ENCODE measurements at regions not wholly inside any gene's neighbourhood (a gene's known extent, or its start where the extent isn't known, plus 50 kb on each side); places are given as distances from the start of the nearest gene placed in this dataset.
A peak's percentile ranks its signal among the peaks of the same experiment; 100 is the strongest.
"Not testable (repeated sequence)": the region's sequence is repeated elsewhere in the genome, so short reads cannot be mapped to it uniquely, and the experiment has no call there.

DNA sequence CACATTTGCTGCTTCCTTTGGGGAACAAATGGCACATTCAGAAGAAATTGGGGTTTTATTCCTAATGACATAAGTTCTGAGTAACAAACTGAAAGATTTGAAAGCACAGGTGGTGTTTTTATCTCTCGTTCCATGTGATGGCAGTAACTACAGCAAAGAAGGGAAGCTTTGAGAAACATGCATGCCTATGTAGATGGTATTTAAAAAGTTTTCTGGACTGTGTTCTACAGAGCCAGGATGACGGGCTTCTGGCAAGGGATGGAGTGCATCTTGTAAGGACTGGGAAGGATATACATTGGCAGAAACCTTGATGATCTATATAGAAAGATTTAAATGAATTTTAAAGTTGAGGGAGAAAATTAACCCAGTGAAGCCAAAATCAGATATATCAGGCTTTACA lies 362.2 kb upstream of the ROPN1 start:
- peak in 1 of 6 donors; percentile 81 for DNase-seq (ENCODE audit: low read depth in 4 of 6, low spot score in 6 of 6)
- no peak overlapping the region for H3K27ac ChIP-seq (ENCODE audit: low read depth, low read length)
- H3K27me3 ChIP-seq (ENCODE audit: control insufficient read depth, insufficient read depth, low read length): no peaks in the 10 kb centered on the region
- H3K9me3 ChIP-seq (ENCODE audit: control insufficient read depth, insufficient read depth, low read length): no peaks in the 10 kb centered on the region
- no peaks in the 10 kb centered on the region for H3K4me1 ChIP-seq (ENCODE audit: control insufficient read depth, insufficient read depth, low read length)
- 78% methylated on average over 2 of the region's 2 CpGs for WGBS (ENCODE audit: insufficient coverage)
- H3K36me3 ChIP-seq (ENCODE audit: control insufficient read depth, insufficient read depth, low read length): no peaks in the 10 kb centered on the region
- H3K4me3 ChIP-seq (ENCODE audit: low read depth, low read length): no peak overlapping the region

DNA sequence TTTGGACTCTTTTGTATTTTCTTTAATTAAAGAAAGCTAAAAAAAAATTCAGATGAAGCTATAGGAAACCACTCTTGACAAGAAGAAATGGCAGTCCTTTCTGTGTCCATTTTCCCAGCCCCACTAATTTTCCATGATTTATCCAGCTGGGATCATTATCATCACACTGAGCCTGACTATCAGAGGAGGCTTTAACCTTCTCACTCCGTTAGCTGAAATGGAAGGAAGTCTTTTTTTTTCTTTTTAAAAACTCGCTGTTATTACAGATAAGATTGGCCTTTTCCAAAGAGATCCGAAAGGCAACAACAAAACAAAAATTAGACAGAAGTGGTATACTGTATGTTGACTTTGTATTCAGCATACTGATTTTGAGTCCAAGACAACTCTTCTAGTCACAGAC lies 366.2 kb upstream of the ROPN1 start:
- no peak overlapping the region for H3K4me3 ChIP-seq (ENCODE audit: low read depth, low read length)
- H3K36me3 ChIP-seq (ENCODE audit: control insufficient read depth, insufficient read depth, low read length): peaks cover 2% of the 10 kb centered on the region
- H3K27ac ChIP-seq (ENCODE audit: low read depth, low read length): no peak overlapping the region
- DNase-seq (ENCODE audit: low read depth in 4 of 6, low spot score in 6 of 6): no peak
- H3K27me3 ChIP-seq (ENCODE audit: control insufficient read depth, insufficient read depth, low read length): no peaks in the 10 kb centered on the region
- no CpG with 5 or more reads among the region's 3 CpGs for WGBS (ENCODE audit: insufficient coverage)
- no peaks in the 10 kb centered on the region for H3K9me3 ChIP-seq (ENCODE audit: control insufficient read depth, insufficient read depth, low read length)
- peaks cover 7% of the 10 kb centered on the region for H3K4me1 ChIP-seq (ENCODE audit: control insufficient read depth, insufficient read depth, low read length)

DNA sequence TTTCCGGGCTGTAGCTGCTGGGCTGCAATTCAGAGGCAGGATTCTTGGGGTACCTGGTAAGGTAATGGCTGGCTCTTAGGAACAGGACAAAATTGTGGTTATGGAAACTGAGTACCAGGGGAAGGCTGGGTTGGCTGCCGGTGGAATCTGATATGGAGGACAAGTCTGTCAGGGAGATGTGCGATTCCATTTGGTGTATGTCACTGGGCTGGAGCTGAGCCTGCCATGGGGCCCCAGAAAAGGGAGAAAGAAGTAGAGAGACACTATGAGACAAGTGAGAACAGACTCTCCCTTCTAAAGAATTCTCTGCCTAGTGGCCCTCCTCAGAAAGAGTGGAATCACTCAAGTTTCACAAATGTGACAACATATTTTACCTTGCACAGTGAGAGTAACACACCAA lies 368.2 kb upstream of the ROPN1 start:
- H3K4me1 ChIP-seq (ENCODE audit: control insufficient read depth, insufficient read depth, low read length): peaks cover 7% of the 10 kb centered on the region
- WGBS (ENCODE audit: insufficient coverage): 68% methylated on average over 3 of the region's 3 CpGs
- H3K9me3 ChIP-seq (ENCODE audit: control insufficient read depth, insufficient read depth, low read length): no peaks in the 10 kb centered on the region
- no peak overlapping the region for H3K4me3 ChIP-seq (ENCODE audit: low read depth, low read length)
- peaks cover 2% of the 10 kb centered on the region for H3K36me3 ChIP-seq (ENCODE audit: control insufficient read depth, insufficient read depth, low read length)
- peak in 1 of 6 donors; percentile 32 for DNase-seq (ENCODE audit: low read depth in 4 of 6, low spot score in 6 of 6)
- H3K27me3 ChIP-seq (ENCODE audit: control insufficient read depth, insufficient read depth, low read length): no peaks in the 10 kb centered on the region
- H3K27ac ChIP-seq (ENCODE audit: low read depth, low read length): no peak overlapping the region

DNA sequence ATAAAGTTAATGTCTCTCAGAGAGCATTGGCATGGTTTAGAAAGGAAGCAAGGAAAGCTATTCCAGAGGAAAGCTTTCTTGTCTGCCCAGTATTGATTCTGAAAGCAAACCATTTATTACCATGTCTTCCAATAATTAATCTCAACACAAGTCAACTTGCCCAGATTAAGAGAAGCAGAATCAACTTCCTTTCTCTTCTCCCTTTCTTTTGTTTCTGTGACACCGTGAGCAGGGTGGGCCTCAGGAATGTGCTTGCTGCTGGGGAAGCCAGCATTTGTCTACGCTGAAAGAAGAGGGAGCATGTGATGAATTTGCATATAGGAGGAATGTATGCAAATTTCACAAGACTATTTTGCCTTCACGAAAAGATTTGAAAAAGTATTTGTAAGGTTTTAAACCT lies 368.6 kb upstream of the ROPN1 start:
- DNase-seq (ENCODE audit: low read depth in 4 of 6, low spot score in 6 of 6): peak in 2 of 6 donors; percentile 45 to 46
- Histone ChIP-seq H3K27me3 (ENCODE audit: control insufficient read depth, insufficient read depth, low read length) (no peaks in the 10 kb centered on the region), H3K4me3 (ENCODE audit: low read depth, low read length) (no peak overlapping the region), H3K36me3 (ENCODE audit: control insufficient read depth, insufficient read depth, low read length) (peaks cover 2% of the 10 kb centered on the region), H3K27ac (ENCODE audit: low read depth, low read length) (no peak overlapping the region), H3K9me3 (ENCODE audit: control insufficient read depth, insufficient read depth, low read length) (no peaks in the 10 kb centered on the region), H3K4me1 (ENCODE audit: control insufficient read depth, insufficient read depth, low read length) (peaks cover 7% of the 10 kb centered on the region)
- 40% methylated on average over 1 of the region's 3 CpGs for WGBS (ENCODE audit: insufficient coverage)

GRCh38 chr3:124361566-124361965 lies 368.7 kb upstream of the UMPS start:
- DNase-seq (ENCODE audit: low read depth in 4 of 6, low spot score in 6 of 6): peak in 1 of 6 donors; percentile 38
- peaks cover 2% of the 10 kb centered on the region for H3K36me3 ChIP-seq (ENCODE audit: control insufficient read depth, insufficient read depth, low read length)
- H3K4me1 ChIP-seq (ENCODE audit: control insufficient read depth, insufficient read depth, low read length): peaks cover 7% of the 10 kb centered on the region
- no peaks in the 10 kb centered on the region for H3K27me3 ChIP-seq (ENCODE audit: control insufficient read depth, insufficient read depth, low read length)
- H3K4me3 ChIP-seq (ENCODE audit: low read depth, low read length): no peak overlapping the region
- H3K27ac ChIP-seq (ENCODE audit: low read depth, low read length): no peak overlapping the region
- H3K9me3 ChIP-seq (ENCODE audit: control insufficient read depth, insufficient read depth, low read length): no peaks in the 10 kb centered on the region
- no CpG with 5 or more reads among the region's 3 CpGs for WGBS (ENCODE audit: insufficient coverage)

- Histone ChIP-seq H3K4me3 (ENCODE audit: low read depth, low read length) (no peak overlapping the region), H3K4me1 (ENCODE audit: control insufficient read depth, insufficient read depth, low read length) (peaks cover 7% of the 10 kb centered on the region), H3K36me3 (ENCODE audit: control insufficient read depth, insufficient read depth, low read length) (peaks cover 2% of the 10 kb centered on the region), H3K27me3 (ENCODE audit: control insufficient read depth, insufficient read depth, low read length) (no peaks in the 10 kb centered on the region), H3K9me3 (ENCODE audit: control insufficient read depth, insufficient read depth, low read length) (no peaks in the 10 kb centered on the region), H3K27ac (ENCODE audit: low read depth, low read length) (no peak overlapping the region)
- no CpG with 5 or more reads among the region's 2 CpGs for WGBS (ENCODE audit: insufficient coverage)
- no peak for DNase-seq (ENCODE audit: low read depth in 4 of 6, low spot score in 6 of 6)
Measured at GRCh38 chr3:124362455-124362854, 367.8 kb upstream of the UMPS start.

- Histone ChIP-seq H3K36me3 (ENCODE audit: control insufficient read depth, insufficient read depth, low read length) (peaks cover 2% of the 10 kb centered on the region), H3K4me1 (ENCODE audit: control insufficient read depth, insufficient read depth, low read length) (peaks cover 7% of the 10 kb centered on the region), H3K27ac (ENCODE audit: low read depth, low read length) (no peak overlapping the region), H3K27me3 (ENCODE audit: control insufficient read depth, insufficient read depth, low read length) (no peaks in the 10 kb centered on the region), H3K9me3 (ENCODE audit: control insufficient read depth, insufficient read depth, low read length) (no peaks in the 10 kb centered on the region), H3K4me3 (ENCODE audit: low read depth, low read length) (no peak overlapping the region)
- peak in 2 of 6 donors; percentile 17 to 53 for DNase-seq (ENCODE audit: low read depth in 4 of 6, low spot score in 6 of 6)
Measured at GRCh38 chr3:124363476-124363875, 366.8 kb upstream of the UMPS start.

DNA sequence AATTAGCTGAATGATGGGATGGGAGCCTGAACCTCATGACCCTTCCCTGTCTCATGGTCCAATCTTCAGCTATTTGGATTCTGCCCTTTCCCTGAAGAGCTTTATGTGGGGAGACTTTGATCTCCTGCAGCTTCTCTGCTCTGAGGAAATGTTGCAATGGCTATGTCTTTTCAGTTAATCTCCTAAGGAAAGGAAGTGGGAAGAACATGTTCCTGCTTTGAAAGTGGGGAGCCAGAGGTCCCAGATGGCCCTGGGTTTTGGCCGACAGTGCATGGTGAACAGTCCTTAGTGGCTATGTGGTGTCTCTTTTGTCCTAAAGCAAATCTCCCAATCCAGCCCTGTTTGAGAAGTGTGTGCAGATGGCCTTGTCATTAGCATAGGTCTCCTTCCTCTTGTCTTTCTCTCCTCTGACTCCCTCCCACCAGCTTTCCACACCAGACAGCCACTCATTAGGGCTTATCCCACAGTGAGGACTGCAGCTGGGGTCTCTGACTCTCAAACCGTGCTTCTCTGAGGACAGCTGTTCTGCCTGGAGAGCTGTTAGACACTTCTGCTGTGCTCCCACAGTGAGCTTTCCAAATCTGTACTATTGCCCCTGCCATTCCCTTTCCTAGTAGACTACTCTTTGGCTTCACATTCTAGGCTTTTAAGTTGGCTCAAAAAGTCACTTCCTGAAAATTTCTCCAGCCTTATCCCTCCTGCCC lies 365.8 kb upstream of the UMPS start:
- WGBS (ENCODE audit: insufficient coverage): 33% methylated on average over 1 of the region's 2 CpGs
- peaks cover 7% of the 10 kb centered on the region for H3K4me1 ChIP-seq (ENCODE audit: control insufficient read depth, insufficient read depth, low read length)
- H3K27me3 ChIP-seq (ENCODE audit: control insufficient read depth, insufficient read depth, low read length): no peaks in the 10 kb centered on the region
- DNase-seq (ENCODE audit: low read depth in 4 of 6, low spot score in 6 of 6): no peak
- H3K9me3 ChIP-seq (ENCODE audit: control insufficient read depth, insufficient read depth, low read length): no peaks in the 10 kb centered on the region
- H3K36me3 ChIP-seq (ENCODE audit: control insufficient read depth, insufficient read depth, low read length): peaks cover 4% of the 10 kb centered on the region
- no peak overlapping the region for H3K27ac ChIP-seq (ENCODE audit: low read depth, low read length)
- no peak overlapping the region for H3K4me3 ChIP-seq (ENCODE audit: low read depth, low read length)

GRCh38 chr3:124366655-124367054 lies 363.6 kb upstream of the UMPS start:
- no CpG with 5 or more reads among the region's 27 CpGs for WGBS (ENCODE audit: insufficient coverage)
- not testable (repeated sequence) for DNase-seq (ENCODE audit: low read depth in 4 of 6, low spot score in 6 of 6); H3K27me3 ChIP-seq (ENCODE audit: control insufficient read depth, insufficient read depth, low read length); H3K4me1 ChIP-seq (ENCODE audit: control insufficient read depth, insufficient read depth, low read length); H3K36me3 ChIP-seq (ENCODE audit: control insufficient read depth, insufficient read depth, low read length); H3K4me3 ChIP-seq (ENCODE audit: low read depth, low read length); H3K27ac ChIP-seq (ENCODE audit: low read depth, low read length); H3K9me3 ChIP-seq (ENCODE audit: control insufficient read depth, insufficient read depth, low read length)

- H3K4me1 ChIP-seq (ENCODE audit: control insufficient read depth, insufficient read depth, low read length): no peaks in the 10 kb centered on the region
- no peaks in the 10 kb centered on the region for H3K27me3 ChIP-seq (ENCODE audit: control insufficient read depth, insufficient read depth, low read length)
- 33% methylated on average over 1 of the region's 3 CpGs for WGBS (ENCODE audit: insufficient coverage)
- no peak overlapping the region for H3K27ac ChIP-seq (ENCODE audit: low read depth, low read length)
- H3K9me3 ChIP-seq (ENCODE audit: control insufficient read depth, insufficient read depth, low read length): no peaks in the 10 kb centered on the region
- peak in 2 of 6 donors; percentile 61 to 74 for DNase-seq (ENCODE audit: low read depth in 4 of 6, low spot score in 6 of 6)
- peaks cover 2% of the 10 kb centered on the region for H3K36me3 ChIP-seq (ENCODE audit: control insufficient read depth, insufficient read depth, low read length)
- no peak overlapping the region for H3K4me3 ChIP-seq (ENCODE audit: low read depth, low read length)
Measured at GRCh38 chr3:124372775-124373174, 357.5 kb upstream of the UMPS start.
